ENCODE measurements at regions not wholly inside any gene's neighbourhood (a gene's known extent, or its start where the extent isn't known, plus 50 kb on each side); places are given as distances from the start of the nearest gene placed in this dataset.

GRCh38 chr14:65252482-65253255 is 150.4 kb upstream of the MAX start:
- DNase-seq = no peak

- DNase-seq = no peak
These were observed 152.8 kb upstream of the MAX start for GRCh38 chr14:65255029-65255545.

- DNase-seq = no peak
These were observed 153.5 kb upstream of the MAX start for GRCh38 chr14:65255583-65256461.

- no peak for DNase-seq
These were observed 154.4 kb upstream of the MAX start for GRCh38 chr14:65256714-65257113.

- no peak for DNase-seq
These were observed 155.1 kb upstream of the FUT8 start for GRCh38 chr14:65257425-65257824.

GRCh38 chr14:65258391-65258790 is 154.1 kb upstream of the FUT8 start:
- no peak for DNase-seq

GRCh38 chr14:65259000-65259399 is 153.5 kb upstream of the FUT8 start:
- no peak for DNase-seq

- no peak for DNase-seq
These were observed 151.7 kb upstream of the FUT8 start for GRCh38 chr14:65260786-65261185.

- no peak for DNase-seq
These were observed 151.1 kb upstream of the FUT8 start for GRCh38 chr14:65261425-65261920.

- no peak for DNase-seq
These were observed 150.6 kb upstream of the FUT8 start for GRCh38 chr14:65261946-65262345.

- DNase-seq = no peak
These were observed 149.2 kb upstream of the FUT8 start for GRCh38 chr14:65263177-65263788.

GRCh38 chr14:65267856-65268255 is 144.7 kb upstream of the FUT8 start:
- DNase-seq = no peak

- no peak for DNase-seq
These were observed 143.9 kb upstream of the FUT8 start for GRCh38 chr14:65268594-65268993.

- DNase-seq = no peak
These were observed 142.8 kb upstream of the FUT8 start for GRCh38 chr14:65269732-65270131.

- DNase-seq = no peak
These were observed 135.5 kb upstream of the FUT8 start for GRCh38 chr14:65277027-65277426.

- no peak for DNase-seq
These were observed 134.8 kb upstream of the FUT8 start for GRCh38 chr14:65277580-65278270.

GRCh38 chr14:65278589-65278988 is 133.9 kb upstream of the FUT8 start:
- DNase-seq = no peak

GRCh38 chr14:65279510-65279909 is 133.0 kb upstream of the FUT8 start:
- no peak for DNase-seq

- DNase-seq = no peak
These were observed 132.6 kb upstream of the FUT8 start for GRCh38 chr14:65279958-65280357.

- DNase-seq = no peak
These were observed 131.9 kb upstream of the FUT8 start for GRCh38 chr14:65280653-65281052.

GRCh38 chr14:65281991-65282895 is 130.3 kb upstream of the FUT8 start:
- DNase-seq = no peak

GRCh38 chr14:65282896-65283253 is 129.7 kb upstream of the FUT8 start:
- no peak for DNase-seq

All from femur (tissue), 1 donor.